ENCODE measurements at regions not wholly inside any gene's neighbourhood (a gene's known extent, or its start where the extent isn't known, plus 50 kb on each side); places are given as distances from the start of the nearest gene placed in this dataset.

- no peak for TF ChIP-seq POLR2A (IDR thresholded peaks at IDR 0.05)
- TF ChIP-seq, protein P1, sequence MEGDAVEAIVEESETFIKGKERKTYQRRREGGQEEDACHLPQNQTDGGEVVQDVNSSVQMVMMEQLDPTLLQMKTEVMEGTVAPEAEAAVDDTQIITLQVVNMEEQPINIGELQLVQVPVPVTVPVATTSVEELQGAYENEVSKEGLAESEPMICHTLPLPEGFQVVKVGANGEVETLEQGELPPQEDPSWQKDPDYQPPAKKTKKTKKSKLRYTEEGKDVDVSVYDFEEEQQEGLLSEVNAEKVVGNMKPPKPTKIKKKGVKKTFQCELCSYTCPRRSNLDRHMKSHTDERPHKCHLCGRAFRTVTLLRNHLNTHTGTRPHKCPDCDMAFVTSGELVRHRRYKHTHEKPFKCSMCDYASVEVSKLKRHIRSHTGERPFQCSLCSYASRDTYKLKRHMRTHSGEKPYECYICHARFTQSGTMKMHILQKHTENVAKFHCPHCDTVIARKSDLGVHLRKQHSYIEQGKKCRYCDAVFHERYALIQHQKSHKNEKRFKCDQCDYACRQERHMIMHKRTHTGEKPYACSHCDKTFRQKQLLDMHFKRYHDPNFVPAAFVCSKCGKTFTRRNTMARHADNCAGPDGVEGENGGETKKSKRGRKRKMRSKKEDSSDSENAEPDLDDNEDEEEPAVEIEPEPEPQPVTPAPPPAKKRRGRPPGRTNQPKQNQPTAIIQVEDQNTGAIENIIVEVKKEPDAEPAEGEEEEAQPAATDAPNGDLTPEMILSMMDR (IDR thresholded peaks at IDR 0.05) = no peak
Measured at GRCh38 chr11:95593111-95593510, 196.5 kb downstream of the FAM76B start.

Measured in right lobe of liver (tissue), 4 donors.